Muscle layer of colon (tissue), 2 donors: ENCODE measurements at regions not wholly inside any gene's neighbourhood (a gene's known extent, or its start where the extent isn't known, plus 50 kb on each side); places are given as distances from the start of the nearest gene placed in this dataset.
"Not testable (repeated sequence)": the region's sequence is repeated elsewhere in the genome, so short reads cannot be mapped to it uniquely, and the experiment has no call there.

Source experiments
- H3K27ac ChIP-seq: one replicate; pipeline ENCODE4 v1.7.0; 2013; ENCODE audit warnings: low read depth, mild to moderate bottlenecking, low read length, moderate library complexity
- H3K27me3 ChIP-seq, 2 donors: one replicate each; pipeline ENCODE4 v1.7.0; 2013; ENCODE audit warnings: low read length in 2 of 2, mild to moderate bottlenecking in 2 of 2; ENCODE audit not compliant: insufficient read depth in 2 of 2, control insufficient read depth in 1 of 2
- H3K36me3 ChIP-seq: one replicate; pipeline ENCODE4 v1.7.0; 2013; ENCODE audit warnings: mild to moderate bottlenecking, low read length; ENCODE audit not compliant: insufficient read depth
- H3K4me1 ChIP-seq: one replicate; pipeline ENCODE4 v1.7.0; 2013; ENCODE audit warnings: mild to moderate bottlenecking, low read length; ENCODE audit not compliant: insufficient read depth
- H3K4me3 ChIP-seq, 2 donors: one replicate each; pipeline ENCODE4 v1.7.0; 2013; ENCODE audit warnings: low read length in 2 of 2, low read depth in 1 of 2, mild to moderate bottlenecking in 1 of 2, moderate library complexity in 1 of 2
- H3K9ac ChIP-seq: one replicate; pipeline ENCODE4 v1.7.0; 2013; ENCODE audit warnings: low read length
- H3K9me3 ChIP-seq: one replicate; pipeline ENCODE4 v1.7.0; 2013; ENCODE audit warnings: mild to moderate bottlenecking, low read length
- donor health status: abdominal sarcoma.
- donor health status: Adenocarcinoma of cecum.

- Histone ChIP-seq H3K4me3 (no peak overlapping the region), H3K4me1 (peaks cover 5% of the 10 kb centered on the region), H3K27ac (no peak overlapping the region), H3K27me3 (no peaks in the 10 kb centered on the region), H3K9me3 (no peaks in the 10 kb centered on the region), H3K9ac (no peak overlapping the region), H3K36me3 (no peaks in the 10 kb centered on the region)
These were observed 72.3 kb upstream of the MEF2A start for GRCh38 chr15:99493461-99493860.

DNA sequence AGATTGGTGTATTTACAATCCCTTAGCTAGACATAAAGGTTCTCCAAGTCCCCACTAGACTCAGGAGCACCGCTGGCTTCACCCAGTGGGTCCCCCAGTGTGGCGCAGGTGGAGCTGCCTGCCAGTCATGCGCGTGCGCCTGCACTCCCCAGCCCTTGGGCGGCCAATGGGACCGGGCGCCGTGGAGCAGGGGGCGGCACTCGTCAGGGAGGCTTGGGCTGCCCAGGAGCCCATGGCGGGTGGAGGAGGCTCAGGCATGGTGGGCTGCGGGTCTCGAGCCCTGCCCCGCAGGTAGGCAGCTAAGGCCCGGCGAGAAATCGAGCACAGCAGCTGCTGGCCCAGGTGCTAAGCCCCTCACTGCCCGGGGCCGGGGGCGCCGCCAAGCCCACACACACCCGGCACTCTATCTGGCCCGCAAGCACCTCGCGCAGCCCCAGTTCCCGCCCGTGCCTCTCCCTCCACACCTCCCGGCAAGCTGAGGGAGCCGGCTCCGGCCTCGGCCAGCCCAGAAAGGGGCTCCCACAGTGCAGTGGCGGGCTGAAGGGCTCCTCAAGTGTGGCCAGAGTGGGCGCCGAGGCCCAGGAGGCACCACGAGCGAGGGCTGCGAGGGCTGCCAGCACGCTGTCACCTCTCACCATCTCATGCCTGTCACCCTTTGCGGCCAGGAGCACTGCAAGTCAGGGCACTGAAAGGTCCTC, 71.1 kb upstream of the MEF2A start:
- H3K36me3 ChIP-seq, H3K27ac ChIP-seq, H3K4me1 ChIP-seq, H3K9me3 ChIP-seq, H3K4me3 ChIP-seq, H3K9ac ChIP-seq, H3K27me3 ChIP-seq: not testable (repeated sequence)

DNA sequence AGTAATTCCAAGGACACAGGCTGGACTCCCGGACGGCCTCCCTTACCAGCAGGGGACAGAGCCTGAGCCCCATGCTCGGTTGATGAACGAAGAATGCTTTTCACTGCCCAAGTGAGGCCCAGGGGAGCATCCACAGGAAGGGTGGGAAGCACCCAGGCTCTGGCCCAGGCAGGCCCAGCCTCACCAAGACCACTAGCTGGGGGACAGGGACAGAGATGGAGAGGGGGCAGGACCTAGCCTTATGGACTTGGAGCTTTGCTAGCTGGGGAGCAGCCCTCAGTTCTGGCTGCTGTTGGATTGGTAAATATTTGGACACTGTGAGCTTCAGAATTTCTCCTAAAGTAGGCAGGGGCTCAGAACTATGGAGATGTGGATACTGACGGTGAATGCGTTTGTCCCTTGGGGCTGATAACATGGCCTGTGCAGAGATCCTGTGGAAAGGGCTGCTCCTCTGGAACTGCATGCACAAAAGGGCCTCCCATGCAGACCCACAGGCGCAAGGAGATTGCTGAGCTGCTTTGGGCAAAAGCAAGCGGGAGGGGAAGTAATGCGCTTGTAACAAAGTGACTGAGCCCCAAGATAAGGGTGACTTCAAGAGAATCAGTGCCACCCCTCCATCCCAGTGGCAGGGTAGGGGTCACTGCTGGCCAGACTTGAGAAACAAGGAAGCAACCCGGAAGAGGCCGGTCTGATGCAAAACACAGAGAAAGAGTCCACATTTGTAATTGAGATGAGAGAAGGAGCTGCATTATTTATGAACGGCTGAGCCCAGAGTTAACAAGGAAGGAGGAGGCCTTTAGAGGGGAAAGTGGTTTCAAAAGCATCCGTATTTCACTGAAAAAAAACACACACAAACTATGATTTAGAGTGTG, 70.1 kb upstream of the MEF2A start:
- Histone ChIP-seq H3K27ac (no peak overlapping the region), H3K9ac (no peak overlapping the region), H3K9me3 (no peaks in the 10 kb centered on the region), H3K36me3 (no peaks in the 10 kb centered on the region), H3K4me1 (peaks cover 5% of the 10 kb centered on the region), H3K27me3 (no peaks in the 10 kb centered on the region), H3K4me3 (no peak overlapping the region)

- Histone ChIP-seq H3K27ac (no peak overlapping the region), H3K36me3 (no peaks in the 10 kb centered on the region), H3K4me3 (no peak overlapping the region), H3K9me3 (no peaks in the 10 kb centered on the region), H3K27me3 (no peaks in the 10 kb centered on the region), H3K4me1 (peaks cover 5% of the 10 kb centered on the region), H3K9ac (no peak overlapping the region)
These were observed 69.5 kb upstream of the MEF2A start for GRCh38 chr15:99496302-99496629.

GRCh38 chr15:99502182-99502581, 63.6 kb upstream of the MEF2A start:
- no peaks in the 10 kb centered on the region for H3K27me3 ChIP-seq
- H3K4me3 ChIP-seq: no peak overlapping the region
- H3K9me3 ChIP-seq: no peaks in the 10 kb centered on the region
- no peaks in the 10 kb centered on the region for H3K4me1 ChIP-seq
- no peak overlapping the region for H3K9ac ChIP-seq
- no peaks in the 10 kb centered on the region for H3K36me3 ChIP-seq
- H3K27ac ChIP-seq: no peak overlapping the region

DNA sequence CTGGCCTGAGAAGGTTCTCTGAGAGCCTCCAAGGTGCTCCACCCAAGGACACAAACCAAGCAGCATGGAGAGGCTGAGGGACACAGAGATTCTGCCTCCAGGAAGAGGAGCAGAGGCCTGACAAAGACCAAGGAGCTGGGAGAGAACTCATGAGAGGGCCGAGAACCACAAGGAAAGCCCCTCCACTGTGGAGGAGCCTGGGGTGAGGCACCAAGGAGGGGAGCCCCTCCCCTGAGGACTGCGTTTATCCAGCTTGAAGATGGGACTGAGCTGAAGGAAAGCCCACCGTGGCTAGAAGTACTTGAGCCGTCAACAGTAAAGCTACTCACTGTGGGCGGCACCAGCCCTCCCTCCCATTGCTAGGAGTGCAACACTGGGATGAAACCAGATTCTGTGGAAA, 63.1 kb upstream of the MEF2A start:
- H3K4me1 ChIP-seq: no peaks in the 10 kb centered on the region
- no peaks in the 10 kb centered on the region for H3K36me3 ChIP-seq
- H3K9me3 ChIP-seq: no peaks in the 10 kb centered on the region
- no peak overlapping the region for H3K4me3 ChIP-seq
- no peak overlapping the region for H3K27ac ChIP-seq
- H3K9ac ChIP-seq: no peak overlapping the region
- H3K27me3 ChIP-seq: no peaks in the 10 kb centered on the region

DNA sequence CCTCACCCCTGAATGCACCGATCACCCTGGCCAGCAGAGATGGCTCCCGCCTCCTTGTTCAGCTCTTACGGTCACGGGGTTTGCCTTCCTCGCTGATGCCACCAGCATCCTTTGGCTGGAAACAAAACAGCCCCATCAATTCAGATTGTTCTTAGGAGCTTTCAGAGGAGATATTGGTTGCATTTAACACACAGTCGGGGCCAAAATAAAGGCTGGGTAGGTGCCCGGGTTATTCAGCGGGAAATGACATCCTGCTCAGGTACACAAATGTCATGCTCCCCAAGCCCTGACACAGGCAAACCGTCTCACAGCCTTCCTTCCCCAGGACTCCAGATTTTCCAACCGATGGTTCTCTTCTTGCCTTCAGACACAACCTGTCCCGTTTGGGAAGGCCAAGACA, 62.4 kb upstream of the MEF2A start:
- no peaks in the 10 kb centered on the region for H3K36me3 ChIP-seq

DNA sequence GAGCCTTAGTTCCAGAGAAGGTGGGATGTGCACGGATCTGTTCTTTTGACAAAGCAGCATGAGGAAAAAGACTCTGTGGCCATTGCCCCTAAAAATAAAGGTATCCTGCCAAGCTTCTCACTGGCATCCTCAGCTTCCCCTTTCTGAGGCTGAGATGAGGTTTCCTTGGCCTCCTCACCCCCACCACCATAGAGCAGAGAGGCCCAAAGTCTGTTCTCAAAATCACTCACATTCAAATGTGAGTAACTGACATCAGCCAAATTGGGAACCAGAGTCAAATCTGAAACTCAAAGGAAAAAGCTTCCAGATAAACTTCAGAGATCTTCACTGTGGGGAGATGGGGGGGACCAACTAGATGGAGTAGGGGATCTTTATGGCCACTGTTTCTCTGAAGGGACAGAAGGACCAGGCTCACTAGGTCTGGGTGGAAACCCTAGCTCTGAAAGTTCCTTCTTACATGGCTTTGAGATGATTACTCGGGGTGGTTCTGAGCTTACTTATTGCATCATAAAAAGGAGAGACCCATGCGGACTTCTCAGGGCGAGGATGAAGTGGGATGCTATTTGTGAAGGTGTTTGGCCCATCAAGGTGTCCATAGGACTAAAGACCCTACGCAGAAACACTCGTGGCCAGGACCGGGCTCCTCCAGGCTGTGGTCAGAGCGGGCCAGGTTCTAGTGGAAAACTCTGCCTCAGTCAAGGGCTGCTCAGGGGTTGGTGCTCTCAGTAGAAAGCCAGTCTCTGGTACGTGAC, 61.5 kb upstream of the MEF2A start:
- Histone ChIP-seq H3K9ac (no peak overlapping the region), H3K4me1 (peaks cover 8% of the 10 kb centered on the region), H3K27ac (no peak overlapping the region)

More for the DNA sequence above, 62.4 kb upstream of the MEF2A start:
- Histone ChIP-seq H3K9me3 (no peaks in the 10 kb centered on the region), H3K27me3 (no peaks in the 10 kb centered on the region), H3K27ac (no peak overlapping the region), H3K9ac (no peak overlapping the region), H3K4me3 (no peak overlapping the region), H3K4me1 (peaks cover 6% of the 10 kb centered on the region)

GRCh38 chr15:99504823-99505551, 60.8 kb upstream of the MEF2A start:
- Histone ChIP-seq H3K9me3 (no peaks in the 10 kb centered on the region), H3K4me1 (peaks cover 8% of the 10 kb centered on the region), H3K4me3 (no peak overlapping the region), H3K27ac (no peak overlapping the region), H3K36me3 (no peaks in the 10 kb centered on the region), H3K9ac (no peak overlapping the region), H3K27me3 (no peaks in the 10 kb centered on the region)

More for the DNA sequence above, 61.5 kb upstream of the MEF2A start:
- Histone ChIP-seq H3K36me3 (no peaks in the 10 kb centered on the region), H3K9me3 (no peaks in the 10 kb centered on the region), H3K4me3 (no peak overlapping the region), H3K27me3 (no peaks in the 10 kb centered on the region)

DNA sequence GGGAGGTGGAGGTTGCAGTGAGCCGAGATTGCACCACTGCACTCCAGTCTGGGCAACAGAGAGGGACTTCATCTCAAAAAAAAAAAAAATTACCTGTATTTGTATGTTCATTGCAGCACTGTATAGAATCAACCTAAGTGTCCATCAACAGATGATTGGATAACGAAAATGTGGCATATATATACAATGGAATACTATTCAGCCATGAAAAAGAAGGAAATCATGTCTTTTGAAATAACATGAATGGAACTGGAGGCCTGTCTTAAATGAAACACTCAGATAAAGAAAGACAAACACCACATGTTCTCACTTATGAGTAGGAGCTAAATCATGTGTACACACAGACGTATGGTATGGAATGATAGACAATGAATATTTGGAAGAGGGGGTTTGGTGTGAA, 59.4 kb upstream of the MEF2A start:
- no peak overlapping the region for H3K27ac ChIP-seq
- peaks cover 12% of the 10 kb centered on the region for H3K4me1 ChIP-seq
- H3K4me3 ChIP-seq: no peak overlapping the region
- no peaks in the 10 kb centered on the region for H3K27me3 ChIP-seq
- H3K36me3 ChIP-seq: no peaks in the 10 kb centered on the region
- H3K9ac ChIP-seq: no peak overlapping the region
- H3K9me3 ChIP-seq: no peaks in the 10 kb centered on the region

DNA sequence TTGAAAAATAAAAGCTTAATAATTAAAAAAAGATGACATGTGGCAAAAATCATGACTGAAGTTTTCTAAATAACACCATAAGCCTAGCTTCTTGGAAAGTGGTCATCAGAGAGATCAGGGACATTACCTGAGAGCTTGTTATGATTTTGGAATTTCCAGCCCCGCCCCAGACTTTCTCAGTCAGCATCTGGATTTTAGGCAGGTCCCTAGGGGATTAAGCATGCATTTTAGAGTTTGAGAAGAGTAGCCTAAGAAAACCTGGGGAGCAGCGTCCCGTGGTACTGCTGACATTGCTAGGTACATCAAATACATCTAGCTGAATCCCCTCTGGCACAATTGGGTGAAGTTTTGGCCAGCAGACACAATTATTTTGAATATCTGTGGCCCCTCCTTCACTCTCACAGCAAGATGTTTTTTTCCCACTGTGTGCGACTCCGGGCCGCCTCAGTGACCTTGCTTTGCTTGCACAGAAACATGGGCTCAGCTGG, 58.7 kb upstream of the MEF2A start:
- H3K27ac ChIP-seq: no peak overlapping the region
- peaks cover 18% of the 10 kb centered on the region for H3K4me1 ChIP-seq

More for the DNA sequence above, 58.7 kb upstream of the MEF2A start:
- Histone ChIP-seq H3K27me3 (no peaks in the 10 kb centered on the region), H3K36me3 (no peaks in the 10 kb centered on the region), H3K9ac (no peak overlapping the region), H3K9me3 (no peaks in the 10 kb centered on the region), H3K4me3 (no peak overlapping the region)
